Spleen (tissue), 7 donors: ENCODE measurements at regions not wholly inside any gene's neighbourhood (a gene's known extent, or its start where the extent isn't known, plus 50 kb on each side); places are given as distances from the start of the nearest gene placed in this dataset.

Experiments used
- POLR2A ChIP-seq, 3 donors: fragments of 450-650 bp; IDR thresholded peaks; one replicate each; pipeline ENCODE4 v1.5.1; 2017; ENCODE audit warnings: antibody characterized with exemption in 3 of 3, mild to moderate bottlenecking in 1 of 3
- POLR2AphosphoS5 ChIP-seq, 3 donors: sonication (generic); formaldehyde crosslinking; IDR thresholded peaks; one replicate each; pipeline ENCODE4 v1.5.1; 2017; ENCODE audit warnings: antibody characterized with exemption in 3 of 3
- TF ChIP-seq, protein P1 (sequence below), 11 experiments: fragments of 200-600 bp in 7 of 11; fragments of 450-650 bp in 4 of 11; sonication (generic) in 4 of 11; IDR thresholded peaks in 8 of 11; conservative IDR thresholded peaks in 3 of 11; 1 replicate in 7 of 11; 2 replicates in 4 of 11; pipeline versions ENCODE4 v1.4.0 to v1.8.0; 2016 to 2021; ENCODE audit warnings: antibody characterized with exemption in 11 of 11, inconsistent platforms in 4 of 11, mild to moderate bottlenecking in 1 of 11
- donor health status: DM: no; HTN: no; CAD: no; lungs with moderate emphysema.
- donor health status: DM: no; HTN: no; CAD: no.
- donor health status: DM: no; HTN: no; CAD: no.

DNA sequence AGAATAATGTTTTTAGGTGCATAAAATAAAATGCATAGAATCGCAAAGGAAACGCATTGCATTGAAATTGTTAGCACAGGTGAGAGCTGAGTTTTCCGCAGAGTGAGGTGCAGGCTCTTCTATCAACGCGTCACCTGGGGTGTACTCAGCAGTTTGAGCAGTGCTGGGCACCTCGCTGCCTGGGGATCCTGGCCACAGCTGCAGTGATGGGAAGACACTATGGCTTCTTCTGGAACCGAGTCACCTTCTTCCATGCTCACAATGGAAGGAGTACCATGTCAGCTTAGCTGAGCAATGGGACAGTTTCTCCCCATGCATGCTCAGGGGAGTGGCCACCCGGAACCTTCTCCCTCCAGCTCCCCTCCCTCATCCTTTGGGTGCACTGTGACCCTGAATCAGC, 95.4 kb upstream of the OTOS start:
- TF ChIP-seq, protein P1, sequence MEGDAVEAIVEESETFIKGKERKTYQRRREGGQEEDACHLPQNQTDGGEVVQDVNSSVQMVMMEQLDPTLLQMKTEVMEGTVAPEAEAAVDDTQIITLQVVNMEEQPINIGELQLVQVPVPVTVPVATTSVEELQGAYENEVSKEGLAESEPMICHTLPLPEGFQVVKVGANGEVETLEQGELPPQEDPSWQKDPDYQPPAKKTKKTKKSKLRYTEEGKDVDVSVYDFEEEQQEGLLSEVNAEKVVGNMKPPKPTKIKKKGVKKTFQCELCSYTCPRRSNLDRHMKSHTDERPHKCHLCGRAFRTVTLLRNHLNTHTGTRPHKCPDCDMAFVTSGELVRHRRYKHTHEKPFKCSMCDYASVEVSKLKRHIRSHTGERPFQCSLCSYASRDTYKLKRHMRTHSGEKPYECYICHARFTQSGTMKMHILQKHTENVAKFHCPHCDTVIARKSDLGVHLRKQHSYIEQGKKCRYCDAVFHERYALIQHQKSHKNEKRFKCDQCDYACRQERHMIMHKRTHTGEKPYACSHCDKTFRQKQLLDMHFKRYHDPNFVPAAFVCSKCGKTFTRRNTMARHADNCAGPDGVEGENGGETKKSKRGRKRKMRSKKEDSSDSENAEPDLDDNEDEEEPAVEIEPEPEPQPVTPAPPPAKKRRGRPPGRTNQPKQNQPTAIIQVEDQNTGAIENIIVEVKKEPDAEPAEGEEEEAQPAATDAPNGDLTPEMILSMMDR (IDR thresholded peaks at IDR 0.05 in 8 of 11, conservative IDR thresholded peaks at IDR 0.05 in 3 of 11): no peak
- no peak for TF ChIP-seq POLR2A (IDR thresholded peaks at IDR 0.05)
- no peak for TF ChIP-seq POLR2AphosphoS5 (IDR thresholded peaks at IDR 0.05)
